ENCODE measurements at regions not wholly inside any gene's neighbourhood (a gene's known extent, or its start where the extent isn't known, plus 50 kb on each side); places are given as distances from the start of the nearest gene placed in this dataset.

GRCh38 chr2:234334756-234335155 lies 162.1 kb downstream of the ARL4C start:
- Histone ChIP-seq H3K27ac (peak overlapping the region in 3 of 4 donors; percentile 21 to 53 (median 30)), H3K4me1 (peaks cover 0 to 5% (median 0%) of the 10 kb centered on the region in 4 donors), H3K27me3 (no peaks in the 10 kb centered on the region), H3K4me3 (no peak overlapping the region), H3K9me3 (no peaks in the 10 kb centered on the region), H3K36me3 (no peaks in the 10 kb centered on the region)
- in situ Hi-C loops (cut with MboI; ENCODE audit: low pct_ligation_motif_present in 1 of 4, low pct_unique_long_range_greater_than_20kb in 1 of 4, low sequenced_read_pairs in 3 of 4), result no loop called here
- TF ChIP-seq CTCF (IDR thresholded peaks at IDR 0.05), result no peak
- no peak for TF ChIP-seq POLR2A (IDR thresholded peaks at IDR 0.05)
- TF ChIP-seq EP300 (IDR thresholded peaks at IDR 0.05; ENCODE audit: low read depth), result no peak
- no peak for TF ChIP-seq POLR2AphosphoS5 (IDR thresholded peaks at IDR 0.05)
- WGBS, 2 donors (ENCODE audit: low coverage in 1 of 2), result 86% methylated on average over 4 of the region's 4 CpGs; no CpG with 5 or more reads in 1 of the 2 donors
- no peak for DNase-seq
- intact Hi-C loops (cut with DNase I; ENCODE audit: low total_unique reads), result no loop called here

GRCh38 chr2:234334151-234334550 lies 162.7 kb downstream of the ARL4C start:
- Histone ChIP-seq H3K4me3 (no peak overlapping the region), H3K9me3 (no peaks in the 10 kb centered on the region), H3K27me3 (no peaks in the 10 kb centered on the region), H3K4me1 (peaks cover 0 to 5% (median 0%) of the 10 kb centered on the region in 4 donors), H3K27ac (peak overlapping the region in 2 of 4 donors; percentile 21 to 53), H3K36me3 (no peaks in the 10 kb centered on the region)
- intact Hi-C loops (cut with DNase I; ENCODE audit: low total_unique reads), result no loop called here
- WGBS, 2 donors (ENCODE audit: low coverage in 1 of 2), result 76% methylated on average over 3 of the region's 3 CpGs; no CpG with 5 or more reads in 1 of the 2 donors
- in situ Hi-C loops (cut with MboI; ENCODE audit: low pct_ligation_motif_present in 1 of 4, low pct_unique_long_range_greater_than_20kb in 1 of 4, low sequenced_read_pairs in 3 of 4), result no loop called here
- TF ChIP-seq POLR2A (IDR thresholded peaks at IDR 0.05), result no peak
- TF ChIP-seq POLR2AphosphoS5 (IDR thresholded peaks at IDR 0.05), result no peak
- no peak for TF ChIP-seq EP300 (IDR thresholded peaks at IDR 0.05; ENCODE audit: low read depth)
- TF ChIP-seq CTCF (IDR thresholded peaks at IDR 0.05), result no peak
- no peak for DNase-seq

GRCh38 chr2:234333168-234334130 lies 163.4 kb downstream of the ARL4C start:
- no peak for DNase-seq
- H3K27ac ChIP-seq, result no peak overlapping the region
- H3K9me3 ChIP-seq, result no peaks in the 10 kb centered on the region
- no peak overlapping the region for H3K4me3 ChIP-seq
- intact Hi-C loops (cut with DNase I; ENCODE audit: low total_unique reads), result no loop called here
- no peak for TF ChIP-seq POLR2AphosphoS5 (IDR thresholded peaks at IDR 0.05)
- 88% methylated on average over 10 of the region's 10 CpGs; no CpG with 5 or more reads in 1 of the 2 donors for WGBS, 2 donors (ENCODE audit: low coverage in 1 of 2)
- H3K27me3 ChIP-seq, result no peaks in the 10 kb centered on the region
- peaks cover 0 to 5% (median 0%) of the 10 kb centered on the region in 4 donors for H3K4me1 ChIP-seq
- in situ Hi-C loops (cut with MboI; ENCODE audit: low pct_ligation_motif_present in 1 of 4, low pct_unique_long_range_greater_than_20kb in 1 of 4, low sequenced_read_pairs in 3 of 4), result no loop called here
- no peaks in the 10 kb centered on the region for H3K36me3 ChIP-seq

- TF ChIP-seq POLR2A (IDR thresholded peaks at IDR 0.05) (no peak), CTCF (IDR thresholded peaks at IDR 0.05) (no peak), EP300 (IDR thresholded peaks at IDR 0.05; ENCODE audit: low read depth) (no peak), POLR2AphosphoS5 (IDR thresholded peaks at IDR 0.05) (no peak)
- WGBS, 2 donors (ENCODE audit: low coverage in 1 of 2), result 87 to 91% methylated on average over 7 of the region's 7 CpGs
- Histone ChIP-seq H3K36me3 (no peaks in the 10 kb centered on the region), H3K9me3 (no peaks in the 10 kb centered on the region), H3K27ac (no peak overlapping the region), H3K4me1 (peaks cover 0 to 5% (median 0%) of the 10 kb centered on the region in 4 donors), H3K27me3 (no peaks in the 10 kb centered on the region), H3K4me3 (no peak overlapping the region)
- in situ Hi-C loops (cut with MboI; ENCODE audit: low pct_ligation_motif_present in 1 of 4, low pct_unique_long_range_greater_than_20kb in 1 of 4, low sequenced_read_pairs in 3 of 4) (no loop called here), intact Hi-C loops (cut with DNase I; ENCODE audit: low total_unique reads) (no loop called here)
- no peak for DNase-seq
Observed at GRCh38 chr2:234331966-234332365, 164.9 kb downstream of the ARL4C start.

All from transverse colon (tissue), 4 donors.